ENCODE measurements at regions not wholly inside any gene's neighbourhood (a gene's known extent, or its start where the extent isn't known, plus 50 kb on each side); places are given as distances from the start of the nearest gene placed in this dataset.
A peak's percentile ranks its signal among the peaks of the same experiment; 100 is the strongest.
"Not testable (repeated sequence)": the region's sequence is repeated elsewhere in the genome, so short reads cannot be mapped to it uniquely, and the experiment has no call there.

DNA sequence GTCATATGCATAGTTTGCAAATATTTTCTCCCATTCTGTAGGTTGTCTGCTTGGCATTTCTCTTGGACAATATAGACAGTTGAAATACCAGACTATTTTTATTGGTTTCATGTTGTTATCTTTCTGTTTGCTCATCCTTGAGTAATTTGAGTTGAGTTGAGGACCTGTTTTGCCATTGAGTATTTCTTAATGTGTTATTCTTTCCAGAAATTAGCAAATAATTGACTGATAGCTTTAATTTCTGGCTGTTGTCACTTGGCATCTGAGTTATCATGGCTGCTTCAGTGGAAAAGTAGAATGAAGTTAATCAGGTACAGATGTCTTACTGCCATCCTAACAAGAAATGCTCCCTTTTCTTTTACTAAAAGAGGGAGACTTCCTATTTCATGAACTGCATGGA is 264.8 kb upstream of the DUSP10 start:
- DNase-seq (ENCODE audit: low read depth) = no peak

DNA sequence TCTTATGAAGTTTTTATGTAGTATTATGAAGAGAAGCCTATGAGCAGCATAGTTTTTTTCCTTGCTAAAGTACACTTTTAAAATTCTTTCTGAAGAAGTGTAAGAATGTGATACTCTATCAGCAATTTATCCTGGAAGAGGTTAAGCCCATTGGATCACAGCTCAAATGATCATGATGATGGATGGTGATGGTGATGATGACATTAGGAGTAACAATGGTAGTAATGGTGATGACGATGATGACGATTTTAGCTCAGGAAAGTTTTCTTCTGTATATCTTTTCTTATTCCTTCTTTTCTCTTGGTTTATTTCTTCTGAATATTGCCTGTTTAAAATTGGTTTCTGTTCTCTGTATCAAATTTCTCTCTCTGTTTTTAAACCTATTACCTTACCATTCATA is 262.9 kb upstream of the DUSP10 start:
- DNase-seq (ENCODE audit: low read depth) = no peak

DNA sequence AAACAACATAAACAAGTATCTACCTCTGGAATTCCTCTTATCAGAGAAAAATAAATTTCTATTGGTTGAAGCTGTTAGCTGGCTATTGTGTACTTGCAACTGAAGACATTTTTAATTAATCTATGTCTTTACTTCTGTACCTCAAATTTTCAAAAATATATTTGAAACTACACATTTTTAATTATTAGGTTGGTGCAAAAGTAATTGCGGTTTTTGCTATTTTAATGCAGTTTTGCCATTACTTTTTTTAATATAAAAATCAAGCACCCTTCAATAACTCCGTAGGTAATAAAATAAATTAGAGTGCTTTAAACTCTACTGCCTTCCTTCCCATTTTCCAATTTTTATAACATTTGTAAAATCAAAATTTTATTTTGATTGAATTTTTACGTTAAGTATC is 262.1 kb upstream of the DUSP10 start:
- DNase-seq (ENCODE audit: low read depth) = no peak

DNA sequence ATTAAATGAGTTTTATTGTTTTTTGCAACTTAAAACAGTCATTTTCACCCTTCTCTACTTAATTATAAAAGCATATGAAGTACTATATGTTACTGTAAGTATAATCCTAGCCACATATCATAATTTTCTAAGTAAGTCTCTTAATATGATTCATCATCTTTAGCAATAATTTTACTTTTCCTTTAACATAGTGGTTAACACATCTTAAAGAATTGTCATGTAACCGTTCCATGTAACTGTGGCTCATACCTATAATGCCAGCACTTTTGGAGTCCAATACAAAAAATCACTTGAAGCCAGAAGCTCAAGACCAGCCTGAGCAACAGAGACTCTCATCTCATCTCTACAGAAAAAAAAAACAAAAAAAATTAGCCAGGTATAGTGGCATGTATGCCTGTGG is 260.6 kb upstream of the DUSP10 start:
- no peak for DNase-seq (ENCODE audit: low read depth)

DNA sequence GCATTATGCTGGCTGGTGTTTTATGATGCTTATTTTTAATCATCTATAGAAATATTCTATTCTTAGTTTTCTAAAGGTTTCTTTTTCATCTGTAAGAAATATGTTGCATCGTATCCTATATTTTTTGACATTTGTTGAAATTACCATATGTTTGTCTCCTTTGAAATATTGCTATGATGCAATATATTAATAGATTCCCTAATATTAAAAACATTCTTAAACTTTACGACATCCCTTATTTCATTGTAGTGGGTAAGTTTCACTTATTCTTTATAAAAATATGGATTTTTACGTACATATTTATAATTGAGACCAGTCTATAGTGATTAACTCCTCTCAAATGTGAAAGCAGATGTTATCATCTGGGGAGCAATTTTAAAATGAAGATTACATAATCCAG is 258.2 kb upstream of the DUSP10 start:
- DNase-seq (ENCODE audit: low read depth) = no peak

DNA sequence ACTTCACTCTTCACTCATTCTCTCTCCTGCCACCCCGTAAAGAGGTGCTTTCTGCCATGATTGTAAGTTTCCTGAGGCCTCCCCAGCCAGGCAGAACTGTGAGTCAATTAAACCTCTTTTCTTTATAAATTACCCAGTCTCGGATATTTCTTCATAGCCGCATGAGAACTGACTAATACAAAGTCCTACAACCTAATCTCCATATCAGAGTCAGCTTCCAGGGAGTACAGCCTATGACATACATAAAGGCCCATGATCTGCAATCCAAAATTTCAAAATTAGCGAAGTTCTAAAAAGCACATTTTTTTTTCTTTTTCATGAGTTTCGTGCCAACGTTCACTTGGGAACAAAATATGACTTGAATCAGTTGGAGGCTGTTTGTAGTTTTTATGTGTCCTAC is 256.9 kb upstream of the DUSP10 start:
- no peak for DNase-seq (ENCODE audit: low read depth)

DNA sequence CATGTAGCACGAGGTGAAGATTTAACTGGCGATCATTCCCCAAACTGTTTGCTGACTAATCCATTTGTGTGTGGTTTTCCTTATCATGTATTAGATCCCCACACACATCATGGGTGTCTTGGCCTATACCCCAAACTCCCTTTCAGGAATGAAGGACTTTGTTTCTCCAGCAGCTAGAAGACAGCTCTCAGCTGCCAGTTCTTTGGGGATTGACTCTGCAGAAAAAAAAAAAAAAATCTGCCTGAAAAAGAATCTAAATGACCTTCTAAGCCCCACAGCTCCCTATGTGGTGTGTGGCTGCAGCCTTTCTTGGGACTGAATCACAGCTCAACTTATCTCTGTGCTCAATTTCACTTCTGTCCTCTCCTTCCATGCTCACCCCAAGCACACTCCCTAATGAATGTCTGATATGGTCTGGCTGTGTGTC is 256.3 kb upstream of the DUSP10 start:
- peak; percentile 55 for DNase-seq (ENCODE audit: low read depth)

DNA sequence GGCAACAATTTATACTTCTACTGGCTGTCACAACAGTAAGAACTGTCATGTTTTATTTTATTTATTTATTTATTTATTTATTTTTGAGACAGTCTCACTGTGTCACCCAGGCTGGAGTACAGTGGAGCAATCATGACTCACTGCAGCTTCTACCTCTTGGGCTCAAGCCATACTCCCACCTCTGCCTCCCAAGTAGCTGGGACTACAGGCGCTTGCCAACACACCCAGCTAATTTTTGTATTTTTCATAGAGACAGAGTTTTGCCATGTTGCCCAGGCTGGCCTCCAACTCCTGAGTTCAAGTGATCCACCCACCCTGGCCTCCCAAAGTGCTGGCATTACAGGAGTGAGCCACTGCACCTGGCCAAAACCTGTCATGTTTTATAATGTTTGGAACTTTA is 255.1 kb upstream of the DUSP10 start:
- peak; percentile 48 for DNase-seq (ENCODE audit: low read depth)

DNA sequence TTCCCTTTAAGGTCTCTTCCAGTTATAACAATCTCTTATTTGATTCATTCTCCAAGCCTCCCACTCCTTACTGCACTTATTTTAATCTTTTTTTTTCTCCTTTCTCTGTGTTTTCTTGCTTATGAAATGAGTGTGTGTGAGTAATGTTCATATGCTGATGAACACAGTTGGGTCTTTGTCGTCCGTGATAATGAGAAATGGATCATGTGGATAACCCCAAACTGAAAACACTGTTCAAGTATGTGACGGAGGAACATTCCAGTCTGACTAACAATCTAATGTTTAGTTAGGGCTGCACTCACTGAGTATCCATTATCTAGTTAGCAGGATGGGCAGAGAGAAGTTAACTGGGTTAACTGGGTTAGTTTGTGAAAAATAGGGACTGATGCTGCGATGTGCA is 253.1 kb upstream of the DUSP10 start:
- peak; percentile 38 for DNase-seq (ENCODE audit: low read depth)

DNA sequence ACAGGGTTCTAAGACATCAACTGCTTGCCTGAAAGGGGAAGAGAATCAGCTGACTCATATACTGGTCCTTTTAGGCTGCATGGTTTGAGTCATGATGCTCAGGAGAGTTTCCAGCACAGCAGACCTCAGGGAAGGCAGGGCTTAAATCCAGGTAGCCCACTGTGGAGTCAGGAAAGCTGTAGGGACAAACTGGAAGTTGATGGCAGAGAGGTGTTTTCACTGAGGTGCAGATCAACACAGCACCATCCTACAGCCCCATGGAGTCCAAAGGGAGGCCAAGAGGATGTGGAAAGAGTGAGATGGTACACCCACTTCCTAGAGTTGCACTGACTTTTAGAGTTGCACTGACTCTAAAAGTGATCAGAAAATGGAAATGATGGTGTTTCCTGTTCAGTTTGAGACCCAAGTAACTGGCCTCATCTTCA is 252.4 kb upstream of the DUSP10 start:
- no peak for DNase-seq (ENCODE audit: low read depth)

DNA sequence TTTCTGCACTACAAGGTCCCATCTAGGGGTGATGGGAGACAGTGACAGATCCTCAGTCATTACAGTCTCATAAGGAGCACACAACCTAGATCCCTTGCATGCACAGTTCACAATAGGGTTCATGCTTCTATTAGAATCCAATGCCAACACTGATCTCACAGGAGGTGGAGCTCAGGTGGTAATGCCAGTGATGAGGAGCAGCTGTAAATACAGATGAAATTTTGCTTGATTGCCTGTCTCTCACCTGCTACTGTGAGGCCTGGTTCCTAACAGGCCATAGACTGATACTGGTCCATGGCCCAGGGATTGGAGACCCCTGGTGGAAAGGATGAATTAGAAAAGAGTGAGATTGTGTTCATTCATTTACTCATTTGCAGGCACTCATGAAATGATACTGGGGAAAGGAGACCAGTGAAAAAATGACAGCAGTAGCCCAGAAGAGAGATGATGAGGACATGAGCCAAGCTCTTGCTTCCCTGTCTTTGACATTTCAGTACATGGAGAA is 251.6 kb upstream of the DUSP10 start:
- DNase-seq (ENCODE audit: low read depth) = no peak

DNA sequence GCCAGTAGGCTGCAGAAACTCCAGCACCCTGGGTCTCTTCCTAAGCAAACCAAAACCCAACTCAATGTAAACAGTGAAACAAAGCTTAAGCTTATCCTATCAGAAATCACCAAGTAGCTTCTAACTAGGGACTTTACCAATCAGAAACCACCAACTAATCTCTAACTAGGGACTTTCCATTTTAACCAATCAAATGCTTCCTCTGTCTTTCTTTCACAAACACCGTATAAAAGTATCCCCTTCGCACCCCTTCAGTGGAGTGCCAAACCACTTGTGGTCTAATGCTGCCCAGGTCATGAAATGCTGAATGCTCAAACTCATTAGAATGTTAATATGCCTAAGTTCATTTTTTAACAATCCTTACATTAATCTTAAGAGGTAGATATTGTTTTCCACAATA is 250.5 kb upstream of the DUSP10 start:
- DNase-seq (ENCODE audit: low read depth) = no peak

DNA sequence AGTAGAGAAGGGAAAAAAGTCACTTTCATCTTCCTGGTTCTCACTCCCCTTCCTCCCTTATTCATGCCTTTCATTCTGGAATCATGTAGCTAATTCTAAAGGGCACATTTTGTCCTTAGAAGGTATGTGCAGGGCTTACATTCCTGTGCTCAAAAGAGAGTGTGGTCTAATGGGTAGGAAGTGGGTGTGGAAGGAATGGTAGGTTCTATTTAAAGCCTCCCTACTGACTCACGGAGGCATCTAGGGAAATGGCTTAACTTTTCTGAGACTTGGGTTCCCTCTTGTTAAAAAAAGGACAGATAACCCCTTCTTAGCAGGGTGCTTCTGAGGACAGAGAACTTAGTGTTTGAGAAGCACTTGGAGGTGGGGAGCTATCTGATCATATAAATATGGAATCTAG is 249.3 kb upstream of the DUSP10 start:
- peak; percentile 83 for DNase-seq (ENCODE audit: low read depth)

DNA sequence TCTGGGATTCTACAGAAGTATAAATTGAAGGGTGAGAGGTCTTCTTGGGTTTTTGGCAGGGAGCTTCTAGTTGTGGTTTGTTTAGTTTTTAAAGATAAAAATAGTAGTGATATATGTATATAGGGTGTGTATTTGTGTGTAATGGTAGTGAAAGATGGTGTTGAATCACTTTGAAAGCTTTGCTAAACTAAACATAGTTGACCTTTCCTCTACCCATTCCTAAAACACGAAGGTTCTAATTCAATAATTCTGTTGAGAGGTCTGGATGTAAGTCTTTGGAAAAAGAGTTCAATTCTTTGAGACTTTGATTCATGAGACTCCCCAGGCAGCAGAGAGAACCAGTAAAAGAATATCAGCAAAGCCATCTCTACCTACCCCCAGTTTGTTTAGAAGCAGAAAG is 247.9 kb upstream of the DUSP10 start:
- no peak for DNase-seq (ENCODE audit: low read depth)

DNA sequence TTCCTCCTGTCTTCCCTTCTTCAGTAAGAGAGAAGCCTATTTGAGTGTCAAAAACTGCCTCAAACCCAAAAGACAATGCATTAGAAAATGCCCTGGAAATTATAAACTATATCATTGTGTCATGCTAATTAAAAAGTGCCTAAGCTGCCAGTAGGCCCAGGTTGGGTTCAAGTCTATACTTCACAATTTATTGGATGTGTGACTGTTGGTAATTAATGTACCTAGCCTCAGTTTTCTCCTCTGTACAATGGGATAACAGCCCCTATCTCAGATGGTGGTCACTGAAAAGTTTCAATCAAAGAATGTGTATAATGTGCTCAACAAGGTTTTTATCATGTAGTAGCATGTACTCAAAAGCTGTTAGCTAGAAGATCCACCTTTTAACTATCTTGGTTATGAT is 246.9 kb upstream of the DUSP10 start:
- DNase-seq (ENCODE audit: low read depth) = no peak

DNA sequence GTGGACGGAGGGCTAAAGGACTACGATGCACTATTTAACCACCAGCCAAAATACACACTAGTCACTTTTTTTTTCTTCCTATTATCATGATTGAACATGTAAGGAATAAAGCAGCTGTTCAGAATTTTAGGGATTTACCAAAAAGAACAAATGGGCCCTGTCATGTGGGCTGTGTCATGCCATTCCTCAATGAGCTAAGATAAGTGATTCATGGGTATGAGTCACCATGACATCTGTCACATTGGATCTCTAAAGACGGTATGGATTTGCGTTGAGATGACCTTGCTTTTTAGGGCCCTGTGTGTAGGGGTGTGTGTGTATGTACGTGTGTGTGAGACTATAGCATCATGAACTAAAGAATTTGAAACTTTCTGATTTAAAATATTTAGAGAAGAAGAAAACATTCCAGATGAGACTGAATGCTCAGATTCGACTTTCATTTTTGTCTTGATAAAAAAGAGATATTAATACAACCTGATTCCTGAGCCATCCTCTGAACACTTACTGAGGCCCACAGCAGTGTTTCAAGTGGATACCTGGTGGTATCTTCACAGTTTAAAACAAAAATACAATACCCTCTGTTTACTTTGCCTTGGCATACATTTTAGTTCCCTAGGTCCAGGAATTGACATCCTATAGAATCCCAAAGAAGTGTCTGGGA is 246.1 kb upstream of the DUSP10 start:
- DNase-seq (ENCODE audit: low read depth) = peak; percentile 94

DNA sequence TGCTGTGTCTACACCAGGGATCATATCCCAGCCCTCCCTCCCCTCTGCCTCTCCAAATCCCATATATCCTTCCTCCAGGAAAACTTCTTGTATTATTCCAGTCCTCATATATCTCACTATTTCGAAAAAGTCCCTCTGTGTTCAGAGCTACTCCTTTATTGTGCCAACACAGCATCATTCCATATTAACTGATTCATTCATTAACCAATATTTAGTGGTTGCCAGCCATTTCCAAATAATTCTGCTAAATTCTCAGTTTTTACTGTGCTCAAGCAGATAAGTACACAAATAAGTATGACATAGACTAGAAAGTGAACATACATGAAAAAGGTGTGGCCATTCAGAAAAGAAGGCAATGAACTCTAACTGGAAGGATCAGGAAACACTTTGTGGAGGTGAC is 241.6 kb upstream of the DUSP10 start:
- no peak for DNase-seq (ENCODE audit: low read depth)

DNA sequence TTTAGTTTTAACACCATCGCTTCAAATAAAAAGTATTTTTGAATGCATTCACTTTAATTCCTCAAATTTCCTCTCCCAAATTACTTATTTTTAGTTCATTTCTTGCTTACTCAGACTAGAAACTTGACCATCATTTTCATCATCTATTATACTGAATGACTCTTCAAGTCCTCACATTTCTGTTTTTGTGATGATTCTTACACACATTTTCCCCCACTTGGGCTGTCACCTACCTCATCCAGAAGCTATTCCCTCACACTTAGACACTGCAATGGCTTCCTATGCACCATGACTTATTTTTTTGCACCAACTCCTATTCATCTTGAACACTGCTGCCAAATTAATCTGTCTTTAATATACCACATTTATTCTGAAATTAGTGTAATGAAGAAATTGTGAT is 239.6 kb upstream of the DUSP10 start:
- no peak for DNase-seq (ENCODE audit: low read depth)

DNA sequence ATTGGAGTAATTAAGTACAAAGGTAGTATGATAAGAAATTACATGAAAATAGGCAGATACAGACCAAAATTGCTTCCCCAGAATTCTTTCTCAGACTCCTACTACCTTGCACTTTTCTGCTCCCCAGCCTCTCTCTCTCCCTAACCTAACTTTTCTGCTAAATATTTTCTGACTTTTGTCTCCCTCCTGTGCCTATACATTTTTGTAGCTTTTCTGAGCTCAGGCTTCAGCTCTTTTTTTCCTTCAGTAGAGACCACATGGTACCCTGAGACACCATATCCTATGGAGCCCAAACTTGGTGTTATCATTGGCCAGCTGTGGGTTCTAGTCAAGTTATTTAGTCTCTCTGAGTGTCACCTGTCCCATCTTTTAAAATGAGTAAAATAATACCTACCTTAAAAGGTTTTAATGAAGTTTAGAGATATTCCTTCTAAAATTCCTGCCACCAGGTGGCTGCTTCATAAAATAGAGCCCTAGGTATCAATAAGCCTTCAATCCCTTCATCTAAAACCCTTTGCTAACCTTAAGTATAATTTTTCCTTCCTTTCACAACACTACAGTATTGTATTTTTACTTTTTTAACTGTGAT is 237.6 kb upstream of the DUSP10 start:
- DNase-seq (ENCODE audit: low read depth) = no peak

DNA sequence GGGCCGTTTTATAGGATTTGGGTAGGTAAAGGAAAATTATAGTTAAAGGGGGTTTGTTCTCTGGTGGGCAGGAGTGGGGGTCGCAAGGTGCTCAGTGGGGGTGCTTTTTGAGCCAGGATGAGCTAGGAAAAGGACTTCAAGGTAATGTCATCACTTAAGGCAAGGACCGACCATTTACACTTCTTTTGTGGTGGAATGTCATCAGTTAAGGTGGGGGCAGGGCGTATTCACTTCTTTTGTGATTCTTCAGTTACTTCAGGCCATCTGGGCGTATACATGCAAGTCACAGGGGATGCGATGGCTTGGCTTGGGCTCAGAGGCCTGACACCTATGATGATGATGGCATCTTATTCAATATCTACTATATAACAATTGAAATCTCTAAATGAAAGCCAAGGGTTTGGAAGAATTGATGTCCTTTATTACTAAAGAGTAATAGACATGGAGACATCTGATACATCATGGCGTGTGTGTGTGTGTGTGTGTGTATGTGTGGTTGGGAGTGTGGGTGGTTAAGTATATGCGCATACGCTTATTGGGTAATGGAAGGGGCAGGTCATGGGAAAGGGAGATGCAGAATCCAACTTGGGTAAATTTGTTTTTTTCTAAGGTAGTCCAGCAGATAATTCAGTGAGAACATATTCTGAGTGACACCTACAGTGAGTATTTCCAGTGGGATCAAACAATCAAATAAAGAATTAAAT is 236.9 kb upstream of the DUSP10 start:
- DNase-seq (ENCODE audit: low read depth) = not testable (repeated sequence)

DNA sequence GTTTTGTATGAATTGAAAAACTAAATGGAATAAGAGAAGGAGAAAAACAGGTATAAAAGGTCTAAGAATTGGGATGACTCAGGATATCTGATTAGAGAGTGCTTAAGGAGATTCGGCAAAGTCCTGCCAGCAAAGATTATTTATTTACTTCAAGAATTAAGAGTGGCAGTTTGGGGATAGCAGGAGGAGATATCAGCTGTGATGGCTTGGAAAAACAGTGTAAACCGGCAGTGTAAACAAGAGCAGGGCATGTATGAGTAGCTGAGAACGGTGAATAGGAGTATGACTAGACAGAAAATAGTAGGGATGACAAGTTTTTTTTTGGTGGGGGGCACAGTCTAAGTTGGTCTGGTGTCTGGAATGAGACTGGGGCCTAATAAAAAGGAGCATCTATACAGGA is 231.9 kb upstream of the DUSP10 start:
- not testable (repeated sequence) for DNase-seq (ENCODE audit: low read depth)
